PC-3 (cell line): ENCODE measurements at regions not wholly inside any gene's neighbourhood (a gene's known extent, or its start where the extent isn't known, plus 50 kb on each side); places are given as distances from the start of the nearest gene placed in this dataset.

Experiments
- CTCF ChIP-seq: fragments of 300-600 bp; sonication (generic); conservative IDR thresholded peaks from 2 replicates; pipeline ENCODE4 v1.5.1; 2017; ENCODE audit warnings: antibody characterized with exemption, low read depth, mild to moderate bottlenecking, low read length
- EZH2phosphoT487 ChIP-seq: fragments of 300-600 bp; sonication (generic); IDR thresholded peaks from 2 replicates; pipeline ENCODE4 v1.6.1; 2018; ENCODE audit warnings: mild to moderate bottlenecking, antibody characterized with exemption, low read length, borderline replicate concordance

GRCh38 chr15:39183164-39183881, 397.6 kb upstream of the THBS1 start:
- TF ChIP-seq CTCF (no peak), EZH2phosphoT487 (no peak)
